H1 (cell line): ENCODE measurements at regions not wholly inside any gene's neighbourhood (a gene's known extent, or its start where the extent isn't known, plus 50 kb on each side); places are given as distances from the start of the nearest gene placed in this dataset.

ENCODE experiments used
- CTCF ChIA-PET: fragments of 300-600 bp; sonication (Branson Sonifier 250); formaldehyde crosslinking; loops from one replicate; lab custom pipeline; 2021; ENCODE audit not compliant: partially characterized antibody; lab: Charles Lee
- POLR2A ChIA-PET: fragments of 300-600 bp; sonication (Branson Sonifier 250); formaldehyde crosslinking; loops from one replicate; lab custom pipeline; 2021; ENCODE audit warnings: inconsistent platforms; ENCODE audit not compliant: partially characterized antibody; lab: Charles Lee
- DNase-seq, 2 experiments: peaks; one replicate each; pipeline versions ENCODE4 v3.0.0 to v3.0.0-alpha.2; 2010 to 2022; ENCODE audit warnings: low spot score in 2 of 2, low read depth in 1 of 2, mixed read lengths in 1 of 2
- FAIRE-seq: peaks from 2 replicates; lab custom pipeline; 2011; peaks lifted over from hg19 to GRCh38; lab: Jason Lieb, UNC
- H2AFZ ChIP-seq: 2 replicates; pipeline ENCODE4 v1.8.1; 2012; ENCODE audit warnings: low read length, inconsistent platforms
- H2AK5ac ChIP-seq: 2 replicates; pipeline ENCODE4 v1.6.1; 2013; ENCODE audit warnings: low read depth, low read length
- H2BK120ac ChIP-seq: replicated peaks from 2 replicates; pipeline ENCODE3; 2013; ENCODE audit warnings: low read depth, low read length, inconsistent platforms
- H2BK12ac ChIP-seq: 2 replicates; pipeline ENCODE4 v1.6.1; 2013; ENCODE audit warnings: low read depth, low read length
- H2BK15ac ChIP-seq: 2 replicates; pipeline ENCODE4 v1.6.1; 2013; ENCODE audit warnings: low read length
- H2BK20ac ChIP-seq: 2 replicates; pipeline ENCODE4 v1.6.1; 2013; ENCODE audit warnings: low read length
- H2BK5ac ChIP-seq: 2 replicates; pipeline ENCODE4 v1.6.1; 2013; ENCODE audit warnings: low read depth, low read length
- H3K14ac ChIP-seq: 2 replicates; pipeline ENCODE4 v1.6.1; 2013; ENCODE audit warnings: inconsistent platforms; ENCODE audit not compliant: insufficient read length
- H3K18ac ChIP-seq: 2 replicates; pipeline ENCODE4 v1.6.1; 2013; ENCODE audit warnings: low read length; ENCODE audit errors: extremely low read depth
- H3K23ac ChIP-seq: 2 replicates; pipeline ENCODE4 v1.6.1; 2013; ENCODE audit warnings: inconsistent platforms; ENCODE audit not compliant: insufficient read length
- H3K23me2 ChIP-seq: 2 replicates; pipeline ENCODE4 v1.6.1; 2013; ENCODE audit warnings: low read depth, low read length
- H3K27ac ChIP-seq: 2 replicates; pipeline ENCODE4 v1.6.1; 2011; ENCODE audit warnings: low read depth, low read length, inconsistent platforms
- H3K27me3 ChIP-seq, 4 experiments: replicated peaks in 1 of 4; 1 replicate in 1 of 4; 2 replicates in 3 of 4; pipeline versions ENCODE4 v1.6.1 to v1.8.1; 2011 to 2013; ENCODE audit warnings: low read length in 3 of 4, mild to moderate bottlenecking in 3 of 4, inconsistent platforms in 2 of 4, mixed read lengths in 2 of 4, moderate library complexity in 1 of 4; ENCODE audit not compliant: control insufficient read depth in 3 of 4, insufficient read depth in 3 of 4; ENCODE audit errors: extremely low read depth in 1 of 4
- H3K36me3 ChIP-seq, 4 experiments: 2 replicates each; pipeline versions ENCODE4 v1.6.1 to v1.8.1; 2011 to 2013; ENCODE audit warnings: mild to moderate bottlenecking in 4 of 4, low read length in 3 of 4, moderate library complexity in 2 of 4, control low read depth in 1 of 4, inconsistent platforms in 1 of 4; ENCODE audit not compliant: insufficient read depth in 4 of 4, control insufficient read depth in 2 of 4
- H3K4ac ChIP-seq: replicated peaks from 2 replicates; pipeline ENCODE3; 2013; ENCODE audit warnings: low read length, low read depth, mixed read lengths, inconsistent platforms; ENCODE audit not compliant: insufficient read length
- H3K4me1 ChIP-seq, 4 experiments: replicated peaks in 1 of 4; 1 replicate in 1 of 4; 2 replicates in 3 of 4; pipeline versions ENCODE4 v1.6.1 to v1.8.1; 2011 to 2013; ENCODE audit warnings: low read length in 3 of 4, inconsistent platforms in 2 of 4, mixed read lengths in 1 of 4; ENCODE audit not compliant: insufficient read depth in 4 of 4, control insufficient read depth in 3 of 4
- H3K4me2 ChIP-seq, 2 experiments: 2 replicates each; pipeline versions ENCODE4 v1.6.1 to v1.8.1; 2011 to 2013; ENCODE audit warnings: low read depth in 2 of 2, low read length in 2 of 2, control low read depth in 1 of 2, inconsistent platforms in 1 of 2, mild to moderate bottlenecking in 1 of 2; ENCODE audit not compliant: insufficient read depth in 1 of 2
- H3K4me3 ChIP-seq, 4 experiments: fragments of 200-600, 300-600 bp in 1 of 4; sonication (generic), shearing (Covaris generic), sonication (Bioruptor Twin) in 1 of 4; 2 replicates each; pipeline versions ENCODE4 v1.5.1 to v1.8.1; 2011 to 2016; ENCODE audit warnings: low read length in 4 of 4, low read depth in 3 of 4, control low read depth in 2 of 4, inconsistent platforms in 2 of 4, mild to moderate bottlenecking in 2 of 4, mixed read lengths in 1 of 4, moderate library complexity in 1 of 4; ENCODE audit not compliant: insufficient read depth in 2 of 4; ENCODE audit errors: extremely low read depth in 1 of 4
- H3K56ac ChIP-seq: replicated peaks from 2 replicates; pipeline ENCODE3; 2013; ENCODE audit warnings: low read depth, mild to moderate bottlenecking, mixed read lengths, low read length, inconsistent platforms; ENCODE audit not compliant: insufficient read length
- H3K79me1 ChIP-seq: 2 replicates; pipeline ENCODE4 v1.6.1; 2013; ENCODE audit warnings: low read depth, low read length, control low read depth
- H3K79me2 ChIP-seq, 2 experiments: 2 replicates each; pipeline versions ENCODE4 v1.6.1 to v1.8.1; 2012 to 2013; ENCODE audit warnings: low read length in 2 of 2, mild to moderate bottlenecking in 2 of 2, inconsistent platforms in 1 of 2; ENCODE audit not compliant: insufficient read depth in 2 of 2, control insufficient read depth in 1 of 2
- H3K9ac ChIP-seq, 4 experiments: replicated peaks in 1 of 4; 1 replicate in 1 of 4; 2 replicates in 3 of 4; pipeline versions ENCODE4 v1.6.1 to v1.8.1; 2011 to 2013; ENCODE audit warnings: low read depth in 3 of 4, low read length in 3 of 4, control low read depth in 2 of 4, mild to moderate bottlenecking in 2 of 4, moderate library complexity in 2 of 4, inconsistent platforms in 1 of 4; ENCODE audit errors: extremely low read depth in 1 of 4
- H3K9me3 ChIP-seq, 2 experiments: 2 replicates each; pipeline versions ENCODE4 v1.6.1 to v1.8.1; 2012 to 2013; ENCODE audit warnings: mild to moderate bottlenecking in 2 of 2, moderate library complexity in 2 of 2, control low read depth in 1 of 2, inconsistent platforms in 1 of 2, low read depth in 1 of 2, low read length in 1 of 2, mixed read lengths in 1 of 2; ENCODE audit not compliant: insufficient read depth in 2 of 2
- H4K20me1 ChIP-seq, 2 experiments: replicated peaks in 1 of 2; 2 replicates each; pipeline versions ENCODE3 to v1.8.1; 2011 to 2013; ENCODE audit warnings: inconsistent platforms in 2 of 2, low read length in 2 of 2, mild to moderate bottlenecking in 1 of 2; ENCODE audit not compliant: insufficient read depth in 2 of 2, control insufficient read depth in 1 of 2
- H4K5ac ChIP-seq: 2 replicates; pipeline ENCODE4 v1.6.1; 2013; ENCODE audit warnings: low read length, low read depth, mixed read lengths, inconsistent platforms; ENCODE audit not compliant: insufficient read length
- H4K8ac ChIP-seq: 2 replicates; pipeline ENCODE4 v1.8.0; 2013; ENCODE audit warnings: mild to moderate bottlenecking, moderate library complexity, low read length, inconsistent platforms; ENCODE audit not compliant: insufficient read depth; ENCODE audit errors: extremely low read depth
- H4K91ac ChIP-seq: replicated peaks from 2 replicates; pipeline ENCODE3; 2013; ENCODE audit warnings: low read length, mixed read lengths, inconsistent platforms; ENCODE audit not compliant: insufficient read length
- JUN ChIP-seq: IDR thresholded peaks from 2 replicates; pipeline ENCODE4 v1.6.1; 2011; ENCODE audit warnings: low read depth, mild to moderate bottlenecking, improper control_type of control experiment, low read length
- POLR2A ChIP-seq, 2 experiments: IDR thresholded peaks; 1 replicate in 1 of 2; 2 replicates in 1 of 2; pipeline ENCODE4 v1.6.1; 2011; ENCODE audit warnings: low read depth in 2 of 2, low read length in 2 of 2, mild to moderate bottlenecking in 2 of 2; ENCODE audit errors: control extremely low read depth in 1 of 2
- POU5F1 ChIP-seq: IDR thresholded peaks from 2 replicates; pipeline ENCODE4 v1.6.1; 2011; ENCODE audit warnings: low read depth, mild to moderate bottlenecking, low read length, moderate library complexity
- RFX5 ChIP-seq: IDR thresholded peaks from 2 replicates; pipeline ENCODE4 v1.6.1; 2011; ENCODE audit warnings: low read depth, low read length, improper control_type of control experiment, borderline replicate concordance
- SUZ12 ChIP-seq: fragments of 200-600 bp; sonication (generic); IDR thresholded peaks from 2 replicates; pipeline ENCODE4 v1.6.1; 2012; ENCODE audit warnings: mild to moderate bottlenecking, inconsistent platforms, low read length, moderate library complexity, mixed read lengths
- WGBS, 2 experiments: shearing (Covaris generic) in 1 of 2; methylation state at CpG; one replicate each; pipeline versions ENCODE4 v1.1.6 to v1.1.7; 2013 to 2015; ENCODE audit warnings: low lambda C conversion rate in 2 of 2, mixed read lengths in 2 of 2, inconsistent platforms in 1 of 2, low coverage in 1 of 2, missing lambda C conversion rate in 1 of 2; ENCODE audit not compliant: insufficient replicate concordance in 2 of 2, insufficient coverage in 1 of 2, insufficient read length in 1 of 2; ENCODE audit errors: extremely low coverage in 1 of 2, missing lambda C conversion rate in 1 of 2; 5-methylcytosine and 5-hydroxymethylcytosine counted together

DNA sequence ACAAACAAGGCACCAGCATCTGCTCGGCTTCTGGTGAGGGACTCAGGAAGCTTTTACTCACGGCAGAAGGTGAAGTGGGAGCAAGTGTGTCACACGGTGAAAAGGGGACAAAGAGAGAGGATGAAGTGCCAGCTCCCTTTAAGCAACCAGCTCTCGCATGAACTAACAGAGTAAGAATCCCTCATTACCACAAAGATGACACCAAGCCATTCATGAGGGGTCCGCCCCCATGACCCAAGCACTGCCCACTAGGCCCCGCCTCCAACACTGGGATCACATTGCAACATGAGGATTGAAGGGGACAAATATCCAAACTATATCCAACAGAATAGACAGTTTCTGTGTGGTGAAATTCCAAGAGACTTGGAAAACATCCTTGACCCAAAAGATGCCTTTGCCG lies 198.2 kb upstream of the POU2AF2 start:
- Histone ChIP-seq H3K14ac (no peak overlapping the region), H4K91ac (no peak overlapping the region), H3K27me3 (no peaks in the 10 kb centered on the region), H3K79me1 (no peaks in the 10 kb centered on the region), H2AFZ (peak overlapping the region; percentile 87), H2BK5ac (no peak overlapping the region), H4K20me1 (no peaks in the 10 kb centered on the region), H3K23ac (no peak overlapping the region), H2BK120ac (peak overlapping the region; percentile 72), H2AK5ac (no peak overlapping the region), H2BK20ac (no peak overlapping the region), H3K4me1 (peaks cover 0 to 4% (median 1%) of the 10 kb centered on the region in 4 experiments; a peak in 3 of 7 replicates), H3K27ac (no peak overlapping the region), H3K9ac (no peak overlapping the region), H3K79me2 (no peaks in the 10 kb centered on the region), H3K23me2 (no peaks in the 10 kb centered on the region), H4K5ac (no peak overlapping the region), H4K8ac (peak overlapping the region; percentile 89), H3K36me3 (no peaks in the 10 kb centered on the region), H2BK12ac (no peak overlapping the region), H3K4ac (no peak overlapping the region), H3K4me3 (no peak overlapping the region), H3K56ac (no peak overlapping the region), H3K18ac (peak overlapping the region; percentile 87; the same call in 1 of the 2 replicates), H2BK15ac (no peak overlapping the region)
- WGBS, 2 experiments = 81% methylated on average over 7 of the region's 7 CpGs; no CpG with 5 or more reads in 1 of the 2 experiments
- DNase-seq (peak in 1 of 2 experiments; percentile 52), FAIRE-seq (no peak)
- POLR2A ChIA-PET = no interaction called here
- CTCF ChIA-PET = interaction anchor here (1.3 to 1.4 kb wide), 2 partner anchors 16 to 23 kb away, joined by 3 read pairs; no protein-coding TSS in a partner anchor
- TF ChIP-seq POLR2A (IDR thresholded peaks at IDR 0.05; ENCODE audit: control extremely low read depth in 1 of 2, low read depth in 2 of 2, low read length in 2 of 2) (no peak), JUN (no peak), RFX5 (no peak), POU5F1 (no peak), SUZ12 (no peak)
- TF ChIP-seq, all 59 proteins: peak for 0
- no peak overlapping the region for H3K4me2 ChIP-seq
- no peaks in the 10 kb centered on the region for H3K9me3 ChIP-seq
